CD4-positive, alpha-beta T cell treated with Interleukin-17A for 1 hour (primary cell): ENCODE measurements at regions not wholly inside any gene's neighbourhood (a gene's known extent, or its start where the extent isn't known, plus 50 kb on each side); places are given as distances from the start of the nearest gene placed in this dataset.

Experiments used
- DNase-seq: peaks from one replicate; pipeline ENCODE4 v3.0.0-alpha.2; 2020

- no peak for DNase-seq
These were observed 94.6 kb upstream of the SMNDC1 start for GRCh38 chr10:110399106-110399964.

GRCh38 chr10:110399965-110400933 is 95.5 kb upstream of the SMNDC1 start:
- no peak for DNase-seq

DNA sequence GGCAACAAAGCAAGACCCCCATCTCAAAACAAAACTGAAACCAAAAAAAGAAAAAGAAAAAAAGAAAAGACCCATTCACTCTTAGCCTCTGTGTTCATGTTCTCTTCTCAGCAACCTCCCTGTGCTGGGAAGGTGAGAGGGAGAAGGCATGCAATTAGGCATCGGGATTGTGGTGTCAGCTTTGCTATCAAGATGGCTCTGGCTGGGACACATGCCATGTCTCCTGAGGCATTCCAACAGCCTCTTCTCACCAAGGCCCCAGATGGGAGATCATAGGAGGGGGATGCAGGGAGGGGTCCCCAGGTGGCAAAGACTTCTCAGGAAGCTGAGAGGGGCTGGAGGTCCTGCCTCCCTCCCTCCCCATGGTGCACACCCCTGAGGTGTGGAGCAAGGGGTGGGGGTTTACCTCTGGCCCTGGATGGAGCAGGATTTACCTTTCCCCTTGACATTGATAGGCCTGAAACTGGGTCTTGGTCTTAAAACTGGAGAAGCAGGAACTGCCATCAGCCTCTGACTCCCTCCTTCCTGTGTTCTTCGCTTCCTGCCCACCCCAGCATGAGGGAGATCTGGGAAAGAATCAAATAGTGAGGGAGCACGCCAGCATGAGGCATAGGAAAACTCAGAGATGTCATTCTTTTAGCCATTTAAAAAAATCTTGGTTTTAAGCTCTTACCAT is 96.2 kb upstream of the DUSP5 start:
- no peak for DNase-seq

GRCh38 chr10:110402077-110402416 is 95.7 kb upstream of the DUSP5 start:
- no peak for DNase-seq

DNA sequence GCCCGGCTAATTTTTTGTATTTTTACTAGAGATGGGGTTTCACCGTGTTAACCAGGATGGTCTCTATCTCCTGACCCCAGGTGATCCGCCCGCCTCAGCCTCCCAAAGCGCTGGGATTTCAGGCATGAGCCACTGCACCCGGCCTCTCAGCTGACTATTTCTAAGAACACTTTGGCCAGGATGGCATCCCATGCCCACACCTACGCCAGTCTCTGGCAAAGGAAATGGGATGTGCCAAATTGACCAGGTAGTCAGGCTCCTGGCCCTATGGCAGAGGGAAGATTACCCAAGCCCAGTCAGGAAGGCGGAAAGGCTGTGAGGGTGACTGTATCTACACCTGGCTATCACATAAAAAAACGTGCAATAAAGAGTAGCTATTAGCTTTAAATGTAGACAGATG is 94.1 kb upstream of the DUSP5 start:
- no peak for DNase-seq

DNA sequence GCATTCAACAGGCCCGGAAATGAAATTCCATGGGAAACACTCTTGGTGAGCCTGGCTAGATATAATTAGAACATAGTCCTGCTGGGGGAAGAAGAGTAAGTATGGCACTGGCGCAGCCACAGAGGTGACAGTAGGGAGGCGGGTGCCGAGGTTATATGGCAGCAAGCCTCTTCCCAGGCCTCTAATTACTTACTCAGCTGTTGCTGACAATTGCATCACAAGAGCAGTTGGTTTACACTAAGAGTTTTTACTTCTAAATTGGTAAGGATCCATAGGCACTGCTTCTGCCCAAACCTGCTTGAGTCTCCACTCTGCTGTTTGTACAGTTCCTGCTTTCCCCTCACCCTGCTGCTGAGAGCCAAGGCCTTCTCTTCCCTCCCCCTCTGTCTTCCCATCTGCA is 93.3 kb upstream of the DUSP5 start:
- no peak for DNase-seq

GRCh38 chr10:110404825-110405224 is 92.9 kb upstream of the DUSP5 start:
- no peak for DNase-seq

GRCh38 chr10:110405380-110405779 is 92.3 kb upstream of the DUSP5 start:
- DNase-seq: no peak

- DNase-seq: no peak
These were observed 90.2 kb upstream of the DUSP5 start for GRCh38 chr10:110407301-110408170.

DNA sequence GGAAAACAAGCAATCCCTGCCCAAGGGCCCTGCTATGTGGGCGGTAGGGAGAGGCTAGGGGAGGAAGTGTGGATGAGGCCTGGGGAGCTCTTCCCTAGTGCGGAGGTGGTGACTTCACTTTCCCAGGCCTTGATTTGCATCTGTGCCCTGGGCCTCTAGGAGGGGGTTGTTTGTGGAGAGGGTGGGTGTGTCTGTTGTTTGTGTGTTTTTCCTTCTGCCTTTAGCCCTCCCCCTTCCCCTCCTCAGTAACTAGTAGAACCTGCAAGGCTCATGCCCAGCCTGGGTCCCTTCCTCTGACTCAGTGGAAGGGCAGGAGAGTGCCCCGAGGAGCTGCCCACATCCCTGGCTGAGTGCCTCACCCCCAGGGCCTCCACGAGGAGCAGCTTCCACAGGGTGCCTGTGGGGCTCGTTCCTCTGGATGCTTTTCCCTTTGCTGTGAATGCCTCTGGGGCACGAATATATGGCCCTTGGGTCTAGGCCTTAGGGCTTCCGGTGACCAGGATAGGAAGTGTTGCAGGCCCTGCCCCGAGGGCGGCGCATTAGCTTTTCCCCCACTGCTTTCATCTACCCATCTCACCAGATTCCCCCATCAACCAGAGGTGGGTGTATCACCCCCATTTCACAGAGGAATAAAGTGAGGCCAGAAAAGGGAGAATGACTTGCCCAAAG is 89.4 kb upstream of the DUSP5 start:
- no peak for DNase-seq

- DNase-seq: no peak
These were observed 88.8 kb upstream of the DUSP5 start for GRCh38 chr10:110408943-110409342.

- no peak for DNase-seq
These were observed 88.2 kb upstream of the DUSP5 start for GRCh38 chr10:110409488-110409887.

- DNase-seq: no peak
These were observed 87.8 kb upstream of the DUSP5 start for GRCh38 chr10:110409926-110410325.

- DNase-seq: no peak
These were observed 87.2 kb upstream of the DUSP5 start for GRCh38 chr10:110410329-110411046.

DNA sequence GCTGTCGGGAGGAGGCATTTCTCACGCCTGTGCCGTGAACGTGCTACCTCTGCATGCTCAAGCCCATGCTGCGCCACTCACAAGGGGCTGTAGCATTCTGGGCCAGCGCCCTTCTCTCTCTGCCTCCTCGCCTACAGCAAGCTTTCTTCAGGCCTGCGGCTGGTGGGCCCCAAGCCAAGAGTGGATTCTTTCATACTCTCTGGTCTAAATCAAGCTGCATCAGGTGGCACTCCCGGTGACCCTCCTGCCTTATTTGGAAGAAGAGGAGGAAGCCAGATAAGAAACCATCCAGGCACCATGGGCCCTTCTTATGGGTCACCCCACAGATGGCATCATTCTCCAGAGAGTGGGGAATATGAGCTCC is 86.7 kb upstream of the DUSP5 start:
- DNase-seq: no peak

- peak; percentile 23 for DNase-seq
These were observed 84.5 kb upstream of the DUSP5 start for GRCh38 chr10:110413049-110413783.

DNA sequence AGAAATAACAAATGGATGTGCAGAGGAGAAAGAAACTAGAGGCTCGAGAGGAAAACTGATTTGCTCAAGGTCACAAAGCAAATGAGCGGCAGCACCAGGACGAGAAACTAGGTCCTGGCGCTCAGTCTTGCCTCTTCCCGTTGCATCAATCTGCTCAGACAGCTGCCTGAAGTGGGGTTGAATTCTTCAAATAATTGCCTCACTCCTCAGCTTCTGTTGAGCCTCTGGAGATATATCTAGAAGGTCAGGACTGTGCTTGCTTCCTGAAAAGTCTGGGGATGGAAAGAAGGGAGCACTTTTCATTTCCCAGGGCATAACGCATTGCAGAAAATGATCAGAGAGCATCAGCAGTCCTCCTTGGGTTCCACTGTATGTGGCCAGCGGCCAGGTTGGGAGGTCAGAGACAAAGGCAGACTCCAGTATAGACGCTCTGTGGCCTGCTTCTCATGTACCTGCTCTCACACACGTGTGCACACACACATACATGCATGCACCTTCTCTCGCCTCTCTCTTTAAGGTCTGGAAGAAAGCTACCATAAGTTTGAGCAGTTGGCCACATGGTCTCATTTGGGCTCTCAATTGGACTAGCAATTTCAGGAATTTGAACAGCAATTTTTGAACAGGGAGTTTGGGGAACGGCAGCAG is 83.7 kb upstream of the DUSP5 start:
- no peak for DNase-seq

DNA sequence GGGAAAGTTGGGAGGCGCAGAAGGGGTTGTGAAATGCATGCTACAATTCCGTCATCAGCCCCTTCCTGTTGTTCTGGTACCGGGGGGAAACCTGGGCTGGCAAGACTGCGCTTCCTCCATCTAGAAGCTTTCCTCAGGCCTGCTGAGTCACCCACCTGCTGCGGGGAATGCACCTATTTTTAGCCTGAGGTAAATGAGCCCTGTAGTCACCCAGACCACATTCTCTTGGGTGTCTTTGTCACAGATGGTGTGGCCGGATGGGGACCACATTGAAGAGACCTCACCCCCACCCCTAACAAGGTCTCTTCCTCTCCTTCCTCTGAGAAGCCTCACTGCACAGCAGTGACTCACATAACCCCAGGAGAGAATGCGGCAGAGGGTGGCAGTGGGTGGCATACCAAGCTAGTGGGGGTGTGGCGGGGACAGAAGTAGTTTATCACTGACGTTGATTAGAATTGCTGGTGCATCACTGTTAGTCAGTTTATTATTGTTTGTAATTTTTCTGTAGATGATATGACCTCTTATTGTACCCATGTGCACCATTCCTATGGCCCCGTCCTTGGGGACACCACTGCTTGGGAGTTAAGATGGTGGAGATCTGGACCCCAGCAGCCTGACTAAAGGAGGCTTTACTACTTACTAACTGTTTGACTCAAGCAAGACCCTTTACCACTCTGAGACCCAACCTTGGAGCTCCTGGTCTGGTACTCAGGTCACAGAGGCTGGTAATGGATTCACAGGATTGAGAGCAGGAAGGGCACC is 83.0 kb upstream of the DUSP5 start:
- peak; percentile 94 for DNase-seq

GRCh38 chr10:110415809-110416208 is 81.9 kb upstream of the DUSP5 start:
- DNase-seq: no peak
